Activated CD4-positive, alpha-beta T cell treated with anti-CD3 and anti-CD28 coated beads for 48 hours (primary cell): ENCODE measurements at regions not wholly inside any gene's neighbourhood (a gene's known extent, or its start where the extent isn't known, plus 50 kb on each side); places are given as distances from the start of the nearest gene placed in this dataset.
"Not testable (repeated sequence)": the region's sequence is repeated elsewhere in the genome, so short reads cannot be mapped to it uniquely, and the experiment has no call there.

Source experiments
- DNase-seq: peaks from one replicate; pipeline ENCODE4 v3.0.0-alpha.2; 2020

DNA sequence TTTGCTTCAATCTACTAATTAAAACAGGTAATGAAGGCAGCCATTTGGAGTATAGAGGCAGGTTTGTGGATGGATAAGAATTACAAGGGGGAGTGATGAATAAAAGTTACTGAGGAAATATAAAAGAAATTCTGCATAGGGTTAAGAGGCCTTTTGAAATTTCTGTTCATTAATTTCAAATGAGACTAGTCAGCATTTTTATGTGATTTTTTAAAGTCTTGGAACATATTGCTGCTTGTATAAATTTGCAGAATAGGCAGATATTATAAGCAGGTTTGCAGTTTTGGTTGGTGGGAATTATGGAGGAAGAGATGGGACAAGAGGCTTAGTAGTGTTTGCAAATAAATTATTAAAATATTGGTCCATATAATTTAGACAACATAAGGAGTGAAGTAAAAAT is 750.4 kb upstream of the AGA start:
- DNase-seq = no peak

DNA sequence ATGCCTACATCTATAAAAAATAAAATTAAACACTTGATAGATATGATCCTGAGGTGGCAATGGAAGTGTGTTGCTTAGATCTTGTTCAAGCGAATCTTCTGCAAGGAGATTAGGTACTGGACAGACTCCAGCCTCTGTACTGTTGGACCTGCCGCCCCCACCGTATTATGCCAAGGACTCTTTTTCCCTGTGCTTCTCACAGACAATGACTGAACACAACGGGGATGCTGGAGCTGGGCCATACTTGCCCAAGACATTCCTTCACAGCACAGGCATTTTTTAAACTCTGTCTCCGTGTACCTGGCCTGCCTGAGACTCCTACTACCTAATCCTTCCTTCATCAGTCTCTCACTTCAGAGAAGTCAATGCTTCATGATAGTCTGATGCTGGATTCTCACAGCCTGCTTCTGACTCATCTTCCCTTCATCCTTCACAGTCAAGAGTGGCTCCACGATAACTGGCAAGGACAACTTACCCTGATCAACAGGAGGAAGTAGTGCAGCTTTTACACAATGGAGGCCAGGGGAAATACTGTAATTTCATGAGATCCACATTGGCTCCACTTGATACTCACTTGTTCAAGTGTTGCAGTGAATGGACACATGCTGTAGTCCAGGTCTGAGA is 754.6 kb upstream of the AGA start:
- no peak for DNase-seq

DNA sequence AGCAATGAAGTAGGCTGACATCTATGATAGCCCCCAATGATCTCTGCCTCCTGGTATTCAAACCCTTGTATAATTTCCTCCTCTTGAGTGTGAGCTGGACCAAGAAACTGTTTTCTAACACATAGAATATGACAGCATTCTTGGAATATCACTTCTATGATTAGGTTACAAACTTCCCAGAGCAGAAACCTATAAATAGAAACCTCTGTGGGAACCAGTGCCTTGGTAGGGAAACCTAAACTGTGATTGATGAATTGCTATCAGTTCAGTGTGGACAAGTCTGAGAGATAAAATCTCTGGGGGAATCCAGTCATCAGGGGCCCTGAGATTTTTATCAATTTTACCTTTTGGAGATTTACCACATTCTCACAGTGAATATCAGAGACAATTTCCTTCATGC is 756.5 kb upstream of the AGA start:
- no peak for DNase-seq

DNA sequence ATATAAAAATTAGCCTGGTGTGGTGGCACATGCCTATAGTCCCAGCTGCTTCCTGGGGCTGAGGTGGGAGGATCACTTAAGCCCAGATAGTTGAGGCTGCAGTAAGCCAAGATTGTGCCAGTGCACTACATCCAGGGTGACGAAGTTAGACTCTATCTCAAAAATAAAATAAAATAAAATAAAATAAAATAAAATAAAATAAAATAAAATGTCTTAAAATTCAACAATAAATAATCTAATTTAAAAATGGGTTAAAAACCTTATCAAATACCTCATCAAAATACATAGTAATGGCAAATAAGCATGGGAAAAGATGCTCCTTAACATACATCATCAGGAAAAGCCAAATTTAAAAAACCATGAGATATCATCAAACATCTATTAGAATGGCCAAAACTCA is 760.2 kb upstream of the AGA start:
- DNase-seq = no peak

DNA sequence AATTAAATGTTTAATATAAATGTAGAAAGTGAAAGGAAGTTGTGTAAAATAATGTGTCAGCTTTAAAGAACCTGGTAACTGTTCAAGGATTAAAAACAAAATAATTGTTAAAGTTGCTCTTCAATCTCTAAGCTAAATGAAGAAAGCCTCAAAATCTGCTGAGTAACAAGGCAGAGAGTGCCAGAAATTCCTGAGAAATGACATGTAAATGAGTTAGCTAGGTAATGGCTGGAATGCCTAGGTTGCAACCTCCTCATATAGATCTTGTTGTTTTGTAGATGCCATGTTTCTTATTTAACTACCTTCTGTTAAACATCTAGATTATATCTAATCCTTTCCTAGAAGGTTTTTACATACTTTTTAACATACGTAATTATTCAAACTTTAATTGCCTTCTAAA is 763.6 kb upstream of the AGA start:
- DNase-seq = no peak

DNA sequence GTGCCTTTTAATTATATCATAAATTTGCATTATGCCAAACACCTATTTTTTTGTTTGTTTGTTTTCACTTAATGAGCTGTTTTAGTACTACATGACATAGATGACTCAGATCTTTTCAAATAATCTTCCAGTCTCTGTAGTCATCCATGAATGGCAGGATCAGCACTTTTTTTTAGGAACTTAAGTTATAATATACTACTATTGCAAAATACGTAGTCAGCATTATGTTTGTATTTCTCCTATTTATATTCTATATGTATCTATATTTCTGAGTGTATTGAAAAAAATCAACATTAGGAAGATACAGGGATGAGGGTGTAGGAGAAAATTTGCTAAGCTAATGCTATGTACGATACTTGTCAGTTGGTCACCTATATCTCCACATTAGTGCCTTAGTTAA is 773.1 kb upstream of the AGA start:
- DNase-seq = no peak

DNA sequence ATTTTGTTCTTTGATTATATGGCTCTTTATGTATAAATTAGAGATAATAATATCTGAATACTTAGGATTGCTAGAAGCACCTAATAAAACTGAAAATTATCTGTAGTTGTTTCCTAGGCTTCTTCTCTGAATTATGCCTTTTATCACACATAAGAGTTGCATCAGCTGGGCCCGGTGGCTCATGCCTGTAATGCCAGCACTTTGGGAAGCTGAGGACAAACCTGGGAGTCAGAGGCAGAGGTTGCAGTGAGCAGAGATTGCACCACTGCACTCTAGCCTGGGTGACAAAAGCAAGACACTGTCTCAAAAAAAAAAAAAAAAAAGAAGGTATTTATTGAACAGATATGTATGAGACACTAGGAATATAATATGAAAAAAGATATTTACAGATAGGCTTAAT is 773.5 kb upstream of the AGA start:
- no peak for DNase-seq

DNA sequence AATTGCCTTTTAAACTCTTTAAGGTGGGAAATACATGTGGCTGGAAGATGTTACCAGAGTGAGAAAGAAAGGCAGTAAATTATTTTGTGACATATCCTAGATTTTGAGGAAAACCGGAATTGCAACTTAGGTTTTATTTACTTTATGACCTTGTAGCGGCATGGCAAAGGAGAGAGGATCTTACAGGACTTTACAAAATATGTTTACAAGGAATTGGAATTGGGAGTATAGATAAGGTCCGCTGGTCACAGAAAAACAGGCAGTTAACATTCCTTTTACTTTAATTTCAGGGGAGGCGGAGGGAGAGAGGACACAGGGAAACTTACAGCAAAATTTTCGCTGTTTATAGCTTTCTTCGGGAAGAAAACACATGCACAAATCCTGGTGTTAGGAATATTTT is 784.2 kb upstream of the AGA start:
- DNase-seq = not testable (repeated sequence)

DNA sequence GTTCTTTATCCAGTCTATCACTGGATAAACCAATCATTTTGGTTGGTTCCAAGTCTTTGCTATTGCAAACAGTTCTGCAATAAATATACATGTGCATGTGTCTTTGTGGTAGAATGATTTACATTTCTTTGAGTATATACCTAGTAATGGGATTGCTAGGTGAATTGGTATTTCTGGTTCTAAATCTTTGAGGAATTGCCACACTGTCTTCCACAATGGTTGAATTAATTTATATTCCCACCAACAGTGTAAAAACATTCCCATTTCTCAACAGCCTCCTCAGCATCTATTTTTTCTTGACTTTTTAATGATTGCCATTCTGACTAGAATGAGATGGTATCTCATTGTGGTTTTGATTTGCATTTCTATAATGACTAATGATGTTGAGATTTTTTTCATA is 791.7 kb upstream of the AGA start:
- no peak for DNase-seq

DNA sequence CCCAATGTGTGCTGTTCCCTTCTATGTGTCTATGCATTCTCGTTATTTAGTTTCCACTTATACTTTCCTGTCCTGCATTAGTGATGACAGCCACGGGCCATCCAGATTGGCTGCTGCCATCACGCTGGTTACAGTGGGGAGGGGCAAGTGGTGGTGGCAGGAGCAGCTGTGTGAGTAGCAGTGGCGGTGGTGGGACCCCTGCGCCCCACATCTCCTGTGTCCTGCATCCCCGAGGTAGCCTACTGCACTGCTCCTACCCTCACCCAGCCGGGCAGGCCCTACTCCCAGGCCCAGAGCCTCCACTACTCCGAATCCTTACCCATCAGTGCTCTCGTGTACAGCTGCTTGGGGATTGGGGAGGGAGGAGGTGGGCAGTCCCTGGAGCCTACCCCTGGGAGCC is 798.7 kb upstream of the AGA start:
- DNase-seq = no peak

DNA sequence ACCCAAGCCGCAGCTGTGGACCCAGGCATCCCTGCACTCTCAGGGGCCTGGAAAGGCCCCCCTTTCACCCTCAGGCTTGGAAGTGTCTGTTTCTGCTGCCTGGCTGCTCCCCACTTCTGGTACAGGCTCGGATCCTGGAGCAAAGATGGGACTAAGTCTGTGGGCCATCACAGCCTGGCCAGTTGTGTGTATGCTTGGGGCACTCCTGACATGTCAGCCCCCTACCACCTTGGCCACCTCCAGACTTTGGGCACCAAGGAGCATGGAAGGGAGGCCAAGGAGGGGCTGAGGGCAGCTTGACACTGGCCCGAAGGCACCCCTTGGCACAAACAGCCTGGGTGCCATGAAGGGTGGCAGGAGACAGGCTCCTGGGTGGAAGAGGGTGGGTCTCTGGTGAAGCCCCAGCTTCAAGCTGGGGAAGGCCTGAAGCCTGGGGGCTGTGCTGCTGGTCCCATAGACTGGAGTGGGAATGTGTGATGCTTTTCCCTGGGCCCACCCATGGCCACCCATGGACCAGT is 799.4 kb upstream of the AGA start:
- DNase-seq = no peak

DNA sequence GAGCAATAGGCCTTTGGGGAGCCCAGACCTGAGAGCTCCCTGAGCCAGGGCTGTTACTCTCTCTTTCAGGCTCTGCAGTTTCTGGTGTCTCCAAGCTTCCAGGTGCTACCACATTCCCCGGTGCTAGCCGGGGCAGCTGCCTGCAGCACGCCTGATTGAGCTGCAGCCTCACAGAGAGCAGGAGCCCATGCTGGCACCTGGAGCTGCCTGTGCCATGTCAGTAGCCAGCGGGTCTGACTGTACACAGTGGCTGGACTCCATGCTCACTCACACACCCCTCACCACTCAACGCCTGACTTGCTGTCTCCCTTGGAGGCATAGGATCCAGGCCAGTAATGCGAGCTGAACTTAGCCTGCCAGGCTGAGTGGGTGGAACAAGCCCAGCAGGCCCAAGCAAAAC is 800.4 kb upstream of the AGA start:
- DNase-seq = no peak

DNA sequence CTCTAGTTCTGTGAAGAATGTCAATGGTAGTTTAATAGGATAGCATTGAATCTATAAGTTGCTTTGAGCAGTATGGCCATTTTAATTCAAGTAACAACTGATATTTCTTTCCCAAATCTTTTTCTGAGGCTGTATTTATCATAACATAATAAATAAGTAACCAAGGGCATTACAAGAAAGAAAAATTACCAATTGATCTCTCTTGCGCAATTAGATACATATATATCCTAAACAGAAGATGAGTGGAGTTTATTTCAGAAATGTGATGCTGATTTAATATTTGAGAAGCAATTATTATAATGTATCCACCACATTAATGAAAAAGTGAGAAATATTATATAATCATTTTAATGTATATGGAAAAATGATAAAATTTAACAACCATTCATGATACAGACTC is 802.5 kb upstream of the AGA start:
- no peak for DNase-seq

DNA sequence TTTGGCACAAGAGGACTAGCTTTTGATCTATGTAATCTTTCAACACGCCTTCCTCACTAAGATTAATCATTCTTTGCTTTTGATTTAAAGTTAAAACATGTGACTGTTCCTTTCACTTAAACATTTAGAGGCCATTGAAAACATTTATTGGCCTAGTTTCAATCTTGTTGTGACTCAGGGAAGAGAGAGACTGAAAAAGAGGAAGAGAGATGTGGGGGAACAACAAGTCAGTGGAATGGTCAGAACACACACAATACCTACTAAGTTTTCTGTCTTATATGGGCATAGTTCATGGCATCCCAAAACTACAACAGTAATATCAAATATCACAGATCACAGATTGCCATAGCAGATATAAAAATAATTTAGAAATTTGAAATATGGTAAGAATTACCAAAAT is 812.9 kb upstream of the AGA start:
- no peak for DNase-seq

DNA sequence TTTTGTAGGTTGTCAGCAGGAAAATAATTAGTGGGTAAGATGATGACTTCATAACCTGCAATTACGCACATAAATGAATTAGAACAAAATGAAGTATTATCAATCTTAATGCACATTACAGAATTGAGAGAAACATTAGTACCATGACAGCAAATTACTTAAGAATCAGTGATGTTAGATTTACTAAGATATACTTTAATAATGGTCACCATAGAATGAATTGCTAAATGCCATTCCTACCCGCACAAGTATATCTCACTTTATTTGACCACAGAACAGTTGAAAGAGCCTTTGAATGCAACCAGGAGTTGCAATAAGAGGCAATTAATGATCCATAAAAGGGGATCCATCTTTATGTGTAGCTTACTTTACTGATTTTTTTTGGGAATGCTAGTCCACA is 816.4 kb upstream of the AGA start:
- no peak for DNase-seq

DNA sequence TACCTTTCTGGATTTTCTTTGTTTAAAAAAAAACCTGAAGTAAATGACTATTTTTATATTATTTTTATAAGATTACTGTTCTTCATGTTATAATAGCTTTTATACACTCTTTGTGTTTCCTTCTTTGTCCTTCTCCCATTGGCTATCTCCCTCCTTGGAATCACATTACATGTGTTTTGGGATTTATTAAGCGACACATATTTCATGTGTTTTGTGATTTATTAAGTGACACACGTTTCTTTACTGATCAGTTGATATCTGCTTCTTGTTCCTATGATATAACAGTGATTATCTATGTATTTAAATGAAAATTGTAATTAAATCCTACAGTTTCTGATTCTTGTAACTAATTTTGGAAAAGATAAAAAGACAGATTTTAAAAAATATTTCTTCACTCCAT is 817.3 kb upstream of the AGA start:
- no peak for DNase-seq

DNA sequence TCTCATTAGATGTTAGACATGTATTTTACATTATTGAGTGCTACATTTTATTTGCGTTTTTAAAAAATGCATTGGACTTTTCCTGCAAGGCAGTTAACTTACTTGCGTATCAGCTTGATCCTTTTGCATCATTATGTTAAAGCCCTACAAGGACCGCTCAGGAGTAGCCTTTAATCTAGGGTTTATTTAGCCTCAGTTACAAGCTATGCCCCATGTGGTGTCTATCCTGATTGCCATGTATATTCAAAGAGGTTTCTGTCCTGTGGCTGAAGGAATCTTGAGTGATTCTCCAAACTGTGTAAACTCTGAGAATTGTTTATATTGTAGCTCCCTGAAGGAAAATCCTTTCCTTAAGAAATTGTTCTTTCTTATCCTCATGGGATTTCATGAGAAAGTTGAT is 821.8 kb upstream of the AGA start:
- DNase-seq = no peak

DNA sequence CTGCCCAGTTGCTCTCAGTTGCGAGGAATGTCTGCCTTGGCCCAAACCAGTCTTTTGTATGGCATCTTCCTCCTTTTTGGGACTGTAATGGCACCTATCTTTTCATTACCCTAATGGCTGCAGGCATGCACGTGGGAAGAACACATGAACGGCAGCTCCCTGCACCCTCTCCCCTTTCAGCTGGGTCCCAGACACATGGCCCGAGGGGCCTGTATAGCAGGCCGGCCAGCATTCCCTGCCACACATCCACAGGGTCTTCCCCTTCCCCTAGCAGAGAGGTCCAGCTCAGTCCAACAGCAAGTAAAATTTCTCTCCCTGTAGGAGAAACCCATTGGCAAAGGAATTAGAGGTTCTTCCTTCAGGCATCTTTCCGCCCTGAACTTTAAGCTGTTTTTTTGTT is 829.1 kb upstream of the AGA start:
- no peak for DNase-seq

DNA sequence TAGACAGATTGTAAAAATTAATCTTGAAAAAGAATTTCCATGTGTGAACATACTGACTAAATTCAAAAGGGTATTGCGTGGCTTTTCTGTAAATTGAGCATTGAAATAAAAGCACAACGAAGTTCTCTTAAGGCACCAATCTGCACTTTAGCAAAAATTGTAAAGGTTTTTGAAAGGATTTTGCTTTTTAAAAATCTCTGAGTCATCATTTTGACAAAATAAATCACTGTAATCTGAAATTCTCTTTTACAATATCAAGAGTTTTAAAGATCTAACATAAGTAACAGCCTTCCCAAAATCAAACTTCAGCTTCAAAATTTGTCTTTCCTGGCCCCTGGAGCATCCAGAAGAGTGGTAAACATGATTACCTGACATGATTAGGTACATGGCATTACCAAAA is 830.9 kb upstream of the AGA start:
- DNase-seq = no peak

DNA sequence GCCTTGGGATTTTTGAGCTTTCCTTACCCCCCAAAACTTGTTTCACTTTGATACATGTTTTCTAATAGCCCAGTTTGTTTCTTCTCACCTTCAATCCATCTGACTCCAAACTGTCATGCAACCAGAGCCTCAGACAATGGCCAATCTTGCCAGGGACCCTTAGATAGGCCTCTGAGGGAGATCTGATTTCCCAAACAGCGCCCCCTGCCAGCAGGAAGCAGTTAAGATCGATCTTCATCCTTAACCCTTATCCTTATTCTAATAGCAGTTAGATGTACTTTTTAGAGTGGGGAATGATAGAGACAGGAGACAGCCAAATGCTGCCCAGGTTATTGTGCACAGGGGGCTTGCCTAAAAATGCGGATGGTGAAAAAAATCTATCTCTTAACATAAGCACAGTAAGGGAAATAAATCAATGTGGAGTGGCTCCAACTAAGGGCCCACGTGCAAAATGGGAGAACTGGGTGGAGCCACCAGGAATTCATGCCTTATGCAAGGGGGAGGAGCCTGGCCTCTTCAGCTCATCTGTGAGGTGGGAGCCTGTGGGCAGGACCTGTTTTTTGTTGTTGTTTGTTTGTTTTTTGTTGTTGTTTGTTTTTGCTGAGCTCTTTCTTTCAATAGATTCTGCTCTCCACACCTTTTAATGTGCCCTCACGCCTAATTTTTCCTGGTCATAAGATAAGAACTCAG is 833.6 kb upstream of the AGA start:
- no peak for DNase-seq

DNA sequence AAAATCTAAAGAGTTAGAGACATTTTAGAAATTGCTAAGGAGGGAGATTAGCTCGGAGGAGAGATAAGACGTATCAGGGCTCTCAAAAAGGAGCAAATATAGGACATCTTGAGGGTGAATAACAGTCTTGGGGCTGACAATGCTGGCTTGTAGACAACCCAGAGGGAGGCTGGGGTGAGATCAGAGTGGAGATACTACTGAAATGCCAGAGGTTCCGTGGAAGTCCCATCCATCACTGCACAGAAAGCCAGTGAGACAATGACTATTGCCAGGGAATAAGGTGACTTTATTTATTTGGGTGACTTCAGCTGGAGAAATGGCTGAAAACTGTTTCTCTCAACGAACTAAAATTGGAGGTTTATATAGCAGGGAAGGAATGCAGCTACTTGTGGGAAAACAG is 838.1 kb upstream of the AGA start:
- no peak for DNase-seq

DNA sequence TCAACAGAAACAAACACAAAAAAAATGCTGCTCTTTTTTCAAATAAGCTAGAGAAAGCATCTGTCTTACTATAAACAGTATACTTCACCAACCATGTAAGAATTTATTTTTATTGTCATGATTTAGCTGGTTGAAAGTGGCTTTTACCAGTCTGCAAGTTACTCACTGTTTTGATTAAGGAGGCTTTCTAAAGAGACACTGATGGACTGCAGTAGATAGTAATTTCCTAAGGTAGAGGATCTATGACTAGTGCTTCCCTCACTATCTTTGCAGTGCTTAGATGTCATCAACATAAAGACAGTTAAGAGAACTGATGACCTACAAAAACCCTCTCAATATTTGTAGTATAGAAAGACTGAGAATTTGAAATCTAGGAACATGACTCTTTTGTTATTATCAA is 846.2 kb upstream of the AGA start:
- DNase-seq = no peak

DNA sequence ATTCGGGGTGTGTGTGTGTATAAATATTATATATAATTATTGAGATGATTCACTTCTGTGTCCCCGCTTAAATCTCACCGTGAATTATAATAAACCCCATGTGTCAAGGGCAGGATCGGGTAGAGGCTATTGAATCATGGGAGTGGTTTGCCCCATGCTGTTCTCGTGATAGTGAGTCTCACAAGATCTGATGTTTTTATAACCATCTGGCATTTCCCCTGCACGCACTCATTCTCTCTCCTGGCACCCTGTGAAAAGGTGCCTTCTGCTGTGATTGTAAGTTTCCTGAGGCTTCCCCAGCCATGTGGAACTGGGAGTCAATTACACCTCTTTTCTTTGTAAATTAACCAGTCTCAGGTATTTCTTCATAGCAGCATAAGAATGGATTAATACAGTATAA is 851.4 kb upstream of the AGA start:
- DNase-seq = no peak

DNA sequence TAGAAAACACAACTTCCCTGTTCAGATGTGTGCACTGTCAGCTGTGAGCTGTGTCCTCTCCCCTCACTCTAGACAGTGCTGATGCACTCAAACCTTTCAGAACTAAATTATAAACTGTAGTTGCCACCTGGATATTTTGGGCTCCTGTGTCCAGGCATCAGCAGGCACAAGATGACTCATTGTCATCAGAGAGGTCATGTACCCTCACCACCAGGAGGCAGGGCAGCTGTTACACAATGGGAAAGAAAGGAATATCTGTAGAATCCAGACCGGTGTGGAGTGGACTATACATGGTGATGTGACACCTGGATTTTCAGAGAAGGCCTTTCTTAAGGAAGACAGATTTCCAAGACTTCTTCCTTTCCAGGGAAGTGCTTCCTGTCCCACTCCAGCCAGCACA is 854.4 kb upstream of the AGA start:
- DNase-seq = no peak

DNA sequence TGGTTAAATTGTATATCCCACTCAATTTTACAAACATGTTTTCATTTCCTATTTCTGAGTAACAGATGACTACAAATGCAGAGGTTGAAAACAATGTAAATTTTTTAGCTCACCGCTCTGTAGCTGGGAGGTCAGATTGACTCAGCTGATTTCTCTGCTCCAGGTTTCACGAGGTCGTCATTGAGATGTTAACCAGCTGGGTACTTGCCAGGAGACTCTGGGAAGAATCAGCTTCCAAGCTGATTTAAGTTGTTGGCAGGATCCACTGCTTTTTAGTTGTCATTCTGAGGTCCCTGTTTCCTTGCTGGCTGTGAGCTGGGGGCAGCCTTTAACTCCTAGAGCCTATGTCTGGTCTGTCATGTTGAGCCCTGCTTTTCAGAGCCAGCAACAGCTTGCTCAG is 864.3 kb upstream of the AGA start:
- no peak for DNase-seq
